H1 (cell line): ENCODE measurements at regions not wholly inside any gene's neighbourhood (a gene's known extent, or its start where the extent isn't known, plus 50 kb on each side); places are given as distances from the start of the nearest gene placed in this dataset.
A peak's percentile ranks its signal among the peaks of the same experiment; 100 is the strongest.

Experiments
- CTCF ChIA-PET: fragments of 300-600 bp; sonication (Branson Sonifier 250); formaldehyde crosslinking; loops from one replicate; lab custom pipeline; 2021; ENCODE audit not compliant: partially characterized antibody; lab: Charles Lee
- POLR2A ChIA-PET: fragments of 300-600 bp; sonication (Branson Sonifier 250); formaldehyde crosslinking; loops from one replicate; lab custom pipeline; 2021; ENCODE audit warnings: inconsistent platforms; ENCODE audit not compliant: partially characterized antibody; lab: Charles Lee
- DNase-seq, 2 experiments: peaks; one replicate each; pipeline versions ENCODE4 v3.0.0 to v3.0.0-alpha.2; 2010 to 2022; ENCODE audit warnings: low spot score in 2 of 2, low read depth in 1 of 2, mixed read lengths in 1 of 2
- FAIRE-seq: peaks from 2 replicates; lab custom pipeline; 2011; peaks lifted over from hg19 to GRCh38; lab: Jason Lieb, UNC
- H2AFZ ChIP-seq: 2 replicates; pipeline ENCODE4 v1.8.1; 2012; ENCODE audit warnings: low read length, inconsistent platforms
- H2AK5ac ChIP-seq: 2 replicates; pipeline ENCODE4 v1.6.1; 2013; ENCODE audit warnings: low read depth, low read length
- H2BK120ac ChIP-seq: replicated peaks from 2 replicates; pipeline ENCODE3; 2013; ENCODE audit warnings: low read depth, low read length, inconsistent platforms
- H2BK12ac ChIP-seq: 2 replicates; pipeline ENCODE4 v1.6.1; 2013; ENCODE audit warnings: low read depth, low read length
- H2BK15ac ChIP-seq: 2 replicates; pipeline ENCODE4 v1.6.1; 2013; ENCODE audit warnings: low read length
- H2BK20ac ChIP-seq: 2 replicates; pipeline ENCODE4 v1.6.1; 2013; ENCODE audit warnings: low read length
- H2BK5ac ChIP-seq: 2 replicates; pipeline ENCODE4 v1.6.1; 2013; ENCODE audit warnings: low read depth, low read length
- H3K14ac ChIP-seq: 2 replicates; pipeline ENCODE4 v1.6.1; 2013; ENCODE audit warnings: inconsistent platforms; ENCODE audit not compliant: insufficient read length
- H3K18ac ChIP-seq: 2 replicates; pipeline ENCODE4 v1.6.1; 2013; ENCODE audit warnings: low read length; ENCODE audit errors: extremely low read depth
- H3K23ac ChIP-seq: 2 replicates; pipeline ENCODE4 v1.6.1; 2013; ENCODE audit warnings: inconsistent platforms; ENCODE audit not compliant: insufficient read length
- H3K23me2 ChIP-seq: 2 replicates; pipeline ENCODE4 v1.6.1; 2013; ENCODE audit warnings: low read depth, low read length
- H3K27ac ChIP-seq: 2 replicates; pipeline ENCODE4 v1.6.1; 2011; ENCODE audit warnings: low read depth, low read length, inconsistent platforms
- H3K27me3 ChIP-seq, 4 experiments: replicated peaks in 1 of 4; 1 replicate in 1 of 4; 2 replicates in 3 of 4; pipeline versions ENCODE4 v1.6.1 to v1.8.1; 2011 to 2013; ENCODE audit warnings: low read length in 3 of 4, mild to moderate bottlenecking in 3 of 4, inconsistent platforms in 2 of 4, mixed read lengths in 2 of 4, moderate library complexity in 1 of 4; ENCODE audit not compliant: control insufficient read depth in 3 of 4, insufficient read depth in 3 of 4; ENCODE audit errors: extremely low read depth in 1 of 4
- H3K36me3 ChIP-seq, 4 experiments: 2 replicates each; pipeline versions ENCODE4 v1.6.1 to v1.8.1; 2011 to 2013; ENCODE audit warnings: mild to moderate bottlenecking in 4 of 4, low read length in 3 of 4, moderate library complexity in 2 of 4, control low read depth in 1 of 4, inconsistent platforms in 1 of 4; ENCODE audit not compliant: insufficient read depth in 4 of 4, control insufficient read depth in 2 of 4
- H3K4ac ChIP-seq: replicated peaks from 2 replicates; pipeline ENCODE3; 2013; ENCODE audit warnings: low read length, low read depth, mixed read lengths, inconsistent platforms; ENCODE audit not compliant: insufficient read length
- H3K4me1 ChIP-seq, 4 experiments: replicated peaks in 1 of 4; 1 replicate in 1 of 4; 2 replicates in 3 of 4; pipeline versions ENCODE4 v1.6.1 to v1.8.1; 2011 to 2013; ENCODE audit warnings: low read length in 3 of 4, inconsistent platforms in 2 of 4, mixed read lengths in 1 of 4; ENCODE audit not compliant: insufficient read depth in 4 of 4, control insufficient read depth in 3 of 4
- H3K4me2 ChIP-seq, 2 experiments: 2 replicates each; pipeline versions ENCODE4 v1.6.1 to v1.8.1; 2011 to 2013; ENCODE audit warnings: low read depth in 2 of 2, low read length in 2 of 2, control low read depth in 1 of 2, inconsistent platforms in 1 of 2, mild to moderate bottlenecking in 1 of 2; ENCODE audit not compliant: insufficient read depth in 1 of 2
- H3K4me3 ChIP-seq, 4 experiments: fragments of 200-600, 300-600 bp in 1 of 4; sonication (generic), shearing (Covaris generic), sonication (Bioruptor Twin) in 1 of 4; 2 replicates each; pipeline versions ENCODE4 v1.5.1 to v1.8.1; 2011 to 2016; ENCODE audit warnings: low read length in 4 of 4, low read depth in 3 of 4, control low read depth in 2 of 4, inconsistent platforms in 2 of 4, mild to moderate bottlenecking in 2 of 4, mixed read lengths in 1 of 4, moderate library complexity in 1 of 4; ENCODE audit not compliant: insufficient read depth in 2 of 4; ENCODE audit errors: extremely low read depth in 1 of 4
- H3K56ac ChIP-seq: replicated peaks from 2 replicates; pipeline ENCODE3; 2013; ENCODE audit warnings: low read depth, mild to moderate bottlenecking, mixed read lengths, low read length, inconsistent platforms; ENCODE audit not compliant: insufficient read length
- H3K79me1 ChIP-seq: 2 replicates; pipeline ENCODE4 v1.6.1; 2013; ENCODE audit warnings: low read depth, low read length, control low read depth
- H3K79me2 ChIP-seq, 2 experiments: 2 replicates each; pipeline versions ENCODE4 v1.6.1 to v1.8.1; 2012 to 2013; ENCODE audit warnings: low read length in 2 of 2, mild to moderate bottlenecking in 2 of 2, inconsistent platforms in 1 of 2; ENCODE audit not compliant: insufficient read depth in 2 of 2, control insufficient read depth in 1 of 2
- H3K9ac ChIP-seq, 4 experiments: replicated peaks in 1 of 4; 1 replicate in 1 of 4; 2 replicates in 3 of 4; pipeline versions ENCODE4 v1.6.1 to v1.8.1; 2011 to 2013; ENCODE audit warnings: low read depth in 3 of 4, low read length in 3 of 4, control low read depth in 2 of 4, mild to moderate bottlenecking in 2 of 4, moderate library complexity in 2 of 4, inconsistent platforms in 1 of 4; ENCODE audit errors: extremely low read depth in 1 of 4
- H3K9me3 ChIP-seq, 2 experiments: 2 replicates each; pipeline versions ENCODE4 v1.6.1 to v1.8.1; 2012 to 2013; ENCODE audit warnings: mild to moderate bottlenecking in 2 of 2, moderate library complexity in 2 of 2, control low read depth in 1 of 2, inconsistent platforms in 1 of 2, low read depth in 1 of 2, low read length in 1 of 2, mixed read lengths in 1 of 2; ENCODE audit not compliant: insufficient read depth in 2 of 2
- H4K20me1 ChIP-seq, 2 experiments: replicated peaks in 1 of 2; 2 replicates each; pipeline versions ENCODE3 to v1.8.1; 2011 to 2013; ENCODE audit warnings: inconsistent platforms in 2 of 2, low read length in 2 of 2, mild to moderate bottlenecking in 1 of 2; ENCODE audit not compliant: insufficient read depth in 2 of 2, control insufficient read depth in 1 of 2
- H4K5ac ChIP-seq: 2 replicates; pipeline ENCODE4 v1.6.1; 2013; ENCODE audit warnings: low read length, low read depth, mixed read lengths, inconsistent platforms; ENCODE audit not compliant: insufficient read length
- H4K8ac ChIP-seq: 2 replicates; pipeline ENCODE4 v1.8.0; 2013; ENCODE audit warnings: mild to moderate bottlenecking, moderate library complexity, low read length, inconsistent platforms; ENCODE audit not compliant: insufficient read depth; ENCODE audit errors: extremely low read depth
- H4K91ac ChIP-seq: replicated peaks from 2 replicates; pipeline ENCODE3; 2013; ENCODE audit warnings: low read length, mixed read lengths, inconsistent platforms; ENCODE audit not compliant: insufficient read length
- BCL11A ChIP-seq, 2 experiments: IDR thresholded peaks; one replicate each; pipeline ENCODE4 v1.6.1; 2011; ENCODE audit warnings: low read depth in 2 of 2, low read length in 2 of 2, mild to moderate bottlenecking in 2 of 2
- CREB1 ChIP-seq: IDR thresholded peaks from 2 replicates; pipeline ENCODE4 v1.6.1; 2012; ENCODE audit warnings: inconsistent platforms
- EZH2 ChIP-seq: fragments of 200-600 bp; sonication (generic); IDR thresholded peaks from 2 replicates; pipeline ENCODE4 v1.7.1; 2012; ENCODE audit warnings: low read depth, mild to moderate bottlenecking, moderate library complexity, low read length, inconsistent platforms; ENCODE audit not compliant: severe bottlenecking
- POU5F1 ChIP-seq: IDR thresholded peaks from 2 replicates; pipeline ENCODE4 v1.6.1; 2011; ENCODE audit warnings: low read depth, mild to moderate bottlenecking, low read length, moderate library complexity
- RAD21 ChIP-seq, 2 experiments: IDR thresholded peaks in 1 of 2; conservative IDR thresholded peaks in 1 of 2; 2 replicates each; pipeline ENCODE4 v1.6.1; 2011; ENCODE audit warnings: low read depth in 2 of 2, low read length in 2 of 2, improper control_type of control experiment in 1 of 2, inconsistent platforms in 1 of 2, mild to moderate bottlenecking in 1 of 2, moderate library complexity in 1 of 2
- SP4 ChIP-seq: IDR thresholded peaks from 2 replicates; pipeline ENCODE4 v1.6.1; 2012; ENCODE audit warnings: low read length, inconsistent platforms
- WGBS, 2 experiments: shearing (Covaris generic) in 1 of 2; methylation state at CpG; one replicate each; pipeline versions ENCODE4 v1.1.6 to v1.1.7; 2013 to 2015; ENCODE audit warnings: low lambda C conversion rate in 2 of 2, mixed read lengths in 2 of 2, inconsistent platforms in 1 of 2, low coverage in 1 of 2, missing lambda C conversion rate in 1 of 2; ENCODE audit not compliant: insufficient replicate concordance in 2 of 2, insufficient coverage in 1 of 2, insufficient read length in 1 of 2; ENCODE audit errors: extremely low coverage in 1 of 2, missing lambda C conversion rate in 1 of 2; 5-methylcytosine and 5-hydroxymethylcytosine counted together

GRCh38 chr20:56945057-56945456 is 316.0 kb downstream of the TFAP2C start:
- Histone ChIP-seq H2BK12ac (no peak overlapping the region), H3K27me3 (no peaks in the 10 kb centered on the region; a peak in 1 of 7 replicates), H2AFZ (no peak overlapping the region), H3K79me1 (no peaks in the 10 kb centered on the region), H3K9me3 (no peaks in the 10 kb centered on the region), H3K14ac (no peak overlapping the region), H3K18ac (no peak overlapping the region), H2BK20ac (no peak overlapping the region), H4K91ac (no peak overlapping the region), H3K4me2 (no peak overlapping the region), H2BK15ac (no peak overlapping the region), H3K4me3 (no peak overlapping the region), H4K20me1 (no peaks in the 10 kb centered on the region), H3K23ac (no peak overlapping the region), H3K56ac (no peak overlapping the region), H3K4ac (no peak overlapping the region), H3K4me1 (no peaks in the 10 kb centered on the region; a peak in 1 of 7 replicates)
- FAIRE-seq (no peak), DNase-seq (no peak)
- ChIA-PET CTCF (interaction anchor here (0.6 to 1.6 kb wide), 6 partner anchors 27 to 180 kb away, joined by 3 to 4 read pairs (median 3); no protein-coding TSS in a partner anchor), POLR2A (interaction anchor here (0.7 kb wide), 1 partner anchor 69 kb away, joined by 4 read pairs; no protein-coding TSS in a partner anchor)
- WGBS, 2 experiments: 85% methylated on average over 5 of the region's 5 CpGs; no CpG with 5 or more reads in 1 of the 2 experiments
- TF ChIP-seq EZH2: no peak
- TF ChIP-seq RAD21 (IDR thresholded peaks at IDR 0.05 in 1 of 2, conservative IDR thresholded peaks at IDR 0.05 in 1 of 2; ENCODE audit: low read depth in 2 of 2, low read length in 2 of 2): peak; percentile 13 to 35; a peak in 2 of 4 replicates
- no peak for TF ChIP-seq BCL11A (IDR thresholded peaks at IDR 0.05; ENCODE audit: low read depth in 2 of 2, low read length in 2 of 2)
- no peak for TF ChIP-seq CREB1
- TF ChIP-seq SP4: no peak
- no peak for TF ChIP-seq POU5F1
- TF ChIP-seq, all 59 proteins: peak for 1
- Histone ChIP-seq H4K5ac (no peak overlapping the region), H3K23me2 (no peaks in the 10 kb centered on the region), H3K36me3 (no peaks in the 10 kb centered on the region), H2BK120ac (no peak overlapping the region), H3K9ac (no peak overlapping the region), H3K27ac (no peak overlapping the region), H4K8ac (no peak overlapping the region), H3K79me2 (no peaks in the 10 kb centered on the region), H2AK5ac (no peak overlapping the region), H2BK5ac (no peak overlapping the region)
